Fibroblast of lung (primary cell): ENCODE measurements at regions not wholly inside any gene's neighbourhood (a gene's known extent, or its start where the extent isn't known, plus 50 kb on each side); places are given as distances from the start of the nearest gene placed in this dataset.
"Not testable (repeated sequence)": the region's sequence is repeated elsewhere in the genome, so short reads cannot be mapped to it uniquely, and the experiment has no call there.

ENCODE experiments used
- DNase-seq, 2 donors: peaks; one replicate each; pipeline versions ENCODE4 v3.0.0 to v3.0.0-alpha.2; 2010; ENCODE audit warnings: low read depth in 2 of 2
- H2AFZ ChIP-seq: 2 replicates; pipeline ENCODE4 v1.5.1; 2012; ENCODE audit warnings: low read length, control low read depth, inconsistent platforms
- H3K27ac ChIP-seq: 2 replicates; pipeline ENCODE4 v1.5.1; 2011; ENCODE audit warnings: low read length, control low read depth; ENCODE audit not compliant: insufficient read depth
- H3K27me3 ChIP-seq: 2 replicates; pipeline ENCODE4 v1.5.1; 2011; ENCODE audit warnings: mild to moderate bottlenecking, low read length; ENCODE audit not compliant: control insufficient read depth, insufficient read depth
- H3K36me3 ChIP-seq: 2 replicates; pipeline ENCODE4 v1.5.1; 2011; ENCODE audit warnings: low read length; ENCODE audit not compliant: control insufficient read depth, insufficient read depth
- H3K4me1 ChIP-seq: 2 replicates; pipeline ENCODE4 v1.5.1; 2011; ENCODE audit warnings: low read length; ENCODE audit not compliant: control insufficient read depth, insufficient read depth; ENCODE audit errors: extremely low read depth
- H3K4me2 ChIP-seq: 2 replicates; pipeline ENCODE4 v1.5.1; 2011; ENCODE audit warnings: low read length, control low read depth; ENCODE audit not compliant: insufficient read depth; ENCODE audit errors: extremely low read depth
- H3K4me3 ChIP-seq, 4 experiments: fragments of 200-600 bp in 1 of 4; sonication (generic) in 1 of 4; replicated peaks in 1 of 4; 2 replicates each; pipeline ENCODE4 v1.5.1; 2011 to 2016; ENCODE audit warnings: low read length in 4 of 4, low read depth in 3 of 4, mild to moderate bottlenecking in 3 of 4, control low read depth in 2 of 4, inconsistent platforms in 1 of 4, mixed read lengths in 1 of 4; ENCODE audit not compliant: insufficient read depth in 1 of 4; ENCODE audit errors: control extremely low read depth in 1 of 4
- H3K79me2 ChIP-seq: 2 replicates; pipeline ENCODE4 v1.5.1; 2012; ENCODE audit warnings: mild to moderate bottlenecking, low read length, inconsistent platforms; ENCODE audit not compliant: control insufficient read depth, insufficient read depth
- H3K9ac ChIP-seq: 2 replicates; pipeline ENCODE4 v1.5.1; 2011; ENCODE audit warnings: mild to moderate bottlenecking, low read length, control low read depth; ENCODE audit not compliant: insufficient read depth
- H3K9me3 ChIP-seq: 2 replicates; pipeline ENCODE4 v1.5.1; 2012; ENCODE audit warnings: low read depth, low read length; ENCODE audit not compliant: control insufficient read depth, insufficient read depth
- H4K20me1 ChIP-seq: 2 replicates; pipeline ENCODE4 v1.5.1; 2011; ENCODE audit warnings: low read length; ENCODE audit not compliant: control insufficient read depth, insufficient read depth; ENCODE audit errors: extremely low read depth
- EZH2 ChIP-seq: IDR thresholded peaks from 2 replicates; pipeline ENCODE4 v1.5.1; 2012; ENCODE audit warnings: low read length, control low read depth, mild to moderate bottlenecking; ENCODE audit errors: missing control alignments
- TF ChIP-seq, protein P1 (sequence below), 2 donors: IDR thresholded peaks in 1 of 2; conservative IDR thresholded peaks in 1 of 2; 1 replicate in 1 of 2; 2 replicates in 1 of 2; pipeline ENCODE4 v1.5.1; 2011 to 2012; ENCODE audit warnings: low read length in 2 of 2, control low read depth in 1 of 2, inconsistent platforms in 1 of 2, low read depth in 1 of 2, mild to moderate bottlenecking in 1 of 2

DNA sequence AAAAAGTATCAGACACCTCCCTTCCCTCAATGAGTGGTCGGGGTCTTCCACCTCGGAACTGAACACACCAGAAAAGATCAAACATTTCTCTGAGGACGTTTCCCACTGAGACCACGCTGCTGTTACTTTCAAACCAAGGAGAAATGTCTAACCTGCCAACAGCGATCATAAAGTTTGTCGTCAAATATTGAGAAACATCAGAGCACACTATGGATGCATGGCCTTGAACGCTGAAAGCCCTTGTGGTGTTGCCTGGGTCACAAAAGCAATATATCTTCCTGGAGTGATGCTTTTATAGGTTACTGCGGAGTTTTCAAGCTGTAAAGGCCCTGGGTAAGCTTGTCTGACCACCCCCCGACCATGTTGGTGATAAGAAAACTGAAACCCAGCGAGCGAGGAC lies 70.2 kb upstream of the ID2 start:
- H3K4me2 ChIP-seq: no peak overlapping the region
- H3K9ac ChIP-seq: no peak overlapping the region
- no peaks in the 10 kb centered on the region for H3K36me3 ChIP-seq
- H3K27me3 ChIP-seq: peaks cover 9% of the 10 kb centered on the region
- H3K4me3 ChIP-seq: no peak overlapping the region
- DNase-seq: no peak
- no peak overlapping the region for H2AFZ ChIP-seq
- no peak overlapping the region for H3K27ac ChIP-seq
- no peaks in the 10 kb centered on the region for H3K79me2 ChIP-seq
- no peaks in the 10 kb centered on the region for H3K4me1 ChIP-seq
- H3K9me3 ChIP-seq: no peaks in the 10 kb centered on the region
- no peak for TF ChIP-seq EZH2
- TF ChIP-seq, protein P1, sequence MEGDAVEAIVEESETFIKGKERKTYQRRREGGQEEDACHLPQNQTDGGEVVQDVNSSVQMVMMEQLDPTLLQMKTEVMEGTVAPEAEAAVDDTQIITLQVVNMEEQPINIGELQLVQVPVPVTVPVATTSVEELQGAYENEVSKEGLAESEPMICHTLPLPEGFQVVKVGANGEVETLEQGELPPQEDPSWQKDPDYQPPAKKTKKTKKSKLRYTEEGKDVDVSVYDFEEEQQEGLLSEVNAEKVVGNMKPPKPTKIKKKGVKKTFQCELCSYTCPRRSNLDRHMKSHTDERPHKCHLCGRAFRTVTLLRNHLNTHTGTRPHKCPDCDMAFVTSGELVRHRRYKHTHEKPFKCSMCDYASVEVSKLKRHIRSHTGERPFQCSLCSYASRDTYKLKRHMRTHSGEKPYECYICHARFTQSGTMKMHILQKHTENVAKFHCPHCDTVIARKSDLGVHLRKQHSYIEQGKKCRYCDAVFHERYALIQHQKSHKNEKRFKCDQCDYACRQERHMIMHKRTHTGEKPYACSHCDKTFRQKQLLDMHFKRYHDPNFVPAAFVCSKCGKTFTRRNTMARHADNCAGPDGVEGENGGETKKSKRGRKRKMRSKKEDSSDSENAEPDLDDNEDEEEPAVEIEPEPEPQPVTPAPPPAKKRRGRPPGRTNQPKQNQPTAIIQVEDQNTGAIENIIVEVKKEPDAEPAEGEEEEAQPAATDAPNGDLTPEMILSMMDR (conservative IDR thresholded peaks at IDR 0.05 in 1 of 2, IDR thresholded peaks at IDR 0.05 in 1 of 2; ENCODE audit: low read depth in 1 of 2, low read length in 2 of 2): no peak
- H4K20me1 ChIP-seq: no peaks in the 10 kb centered on the region

DNA sequence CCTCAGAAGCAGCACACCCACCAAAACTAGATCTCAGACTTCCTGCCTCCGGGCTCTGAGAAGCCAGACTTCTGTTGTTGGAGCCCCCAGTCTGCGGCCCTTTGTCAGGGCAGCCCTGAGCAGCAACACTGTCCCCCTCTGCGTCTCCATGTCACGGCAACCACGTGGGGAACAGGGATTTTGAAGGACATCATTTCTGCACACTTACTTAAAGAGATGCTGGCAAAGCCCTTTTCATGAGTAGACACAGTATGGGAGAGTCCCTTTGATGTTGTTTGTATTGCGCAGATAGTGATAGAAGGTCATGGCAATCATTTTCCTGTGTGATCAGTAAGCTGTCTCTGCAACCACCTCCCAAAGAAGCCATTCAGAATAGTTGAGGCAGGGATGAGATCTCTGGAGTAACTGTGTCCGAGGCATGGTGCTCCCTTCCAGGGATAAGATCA lies 69.1 kb upstream of the ID2 start:
- no peak overlapping the region for H3K9ac ChIP-seq
- H3K9me3 ChIP-seq: no peaks in the 10 kb centered on the region
- no peaks in the 10 kb centered on the region for H4K20me1 ChIP-seq
- no peak overlapping the region for H3K4me3 ChIP-seq
- TF ChIP-seq EZH2: no peak
- peaks cover 9% of the 10 kb centered on the region for H3K27me3 ChIP-seq
- H3K79me2 ChIP-seq: no peaks in the 10 kb centered on the region
- no peak overlapping the region for H3K4me2 ChIP-seq
- no peak overlapping the region for H3K27ac ChIP-seq
- no peaks in the 10 kb centered on the region for H3K4me1 ChIP-seq
- no peaks in the 10 kb centered on the region for H3K36me3 ChIP-seq
- no peak overlapping the region for H2AFZ ChIP-seq
- DNase-seq: no peak

DNA sequence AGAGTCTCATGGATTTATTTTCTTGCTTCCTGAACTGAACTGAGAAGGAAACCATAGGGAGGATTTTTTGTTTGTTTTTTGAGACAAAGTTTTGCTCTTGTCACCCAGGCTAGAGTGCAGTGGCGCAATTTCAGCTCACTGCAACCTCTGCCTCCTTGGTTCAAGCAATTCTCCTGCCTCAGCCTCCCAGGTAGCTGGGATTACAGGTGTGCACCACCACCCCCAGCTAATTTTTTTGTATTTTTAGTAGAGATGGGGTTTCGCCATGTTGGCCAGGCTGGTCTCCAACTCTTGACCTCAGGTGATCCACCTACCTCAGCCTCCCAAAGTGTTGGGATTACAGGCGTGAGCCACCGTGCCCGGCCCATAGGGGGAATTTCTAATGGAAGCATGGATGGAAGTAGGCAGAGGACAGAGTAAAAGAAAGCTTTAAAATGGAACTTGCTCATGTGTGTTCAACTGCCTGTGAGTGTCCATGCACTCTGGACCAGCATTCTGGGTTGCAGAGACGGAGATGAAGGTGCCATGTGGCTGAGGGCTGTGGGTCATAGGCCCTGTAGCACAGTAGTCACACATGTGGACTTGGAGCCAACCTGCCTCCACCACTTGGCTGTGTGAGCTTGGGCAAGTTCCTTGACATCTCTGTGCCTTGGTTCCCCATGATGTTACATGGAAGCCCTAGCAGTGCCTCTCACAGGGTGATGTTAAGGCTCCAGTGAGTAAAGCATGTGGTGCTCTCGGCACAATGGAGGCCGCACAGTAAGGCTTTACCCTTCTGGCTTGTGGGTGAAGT lies 68.5 kb upstream of the ID2 start:
- not testable (repeated sequence) for H4K20me1 ChIP-seq, H2AFZ ChIP-seq, H3K9ac ChIP-seq, H3K4me2 ChIP-seq, H3K27me3 ChIP-seq, H3K4me1 ChIP-seq, H3K9me3 ChIP-seq, H3K27ac ChIP-seq, DNase-seq, H3K36me3 ChIP-seq, H3K4me3 ChIP-seq, H3K79me2 ChIP-seq

DNA sequence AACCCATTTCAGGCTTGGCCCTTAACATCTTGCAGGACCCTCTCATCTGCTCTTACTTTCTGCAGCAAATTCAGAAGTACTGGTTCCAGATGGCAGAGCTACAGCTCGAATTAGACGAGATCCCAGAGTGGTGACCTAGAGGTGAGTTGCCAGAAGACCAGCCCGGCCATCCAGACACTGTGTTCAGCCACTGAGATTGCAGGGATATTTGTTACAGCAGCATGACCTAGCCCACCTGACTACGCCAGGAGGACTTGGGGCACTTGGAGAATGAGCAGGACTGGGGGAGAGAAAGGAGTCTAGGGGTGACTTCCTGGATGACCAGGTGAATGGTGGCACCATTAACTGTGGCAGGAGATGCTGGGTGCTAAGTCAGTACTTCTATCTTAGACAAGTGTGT lies 67.2 kb upstream of the ID2 start:
- TF ChIP-seq EZH2: no peak
- TF ChIP-seq, protein P1 (conservative IDR thresholded peaks at IDR 0.05 in 1 of 2, IDR thresholded peaks at IDR 0.05 in 1 of 2; ENCODE audit: low read depth in 1 of 2, low read length in 2 of 2): no peak
- no peak for DNase-seq

More for the DNA sequence above, 67.2 kb upstream of the ID2 start:
- H3K9ac ChIP-seq: no peak overlapping the region
- H3K79me2 ChIP-seq: no peaks in the 10 kb centered on the region
- H3K27me3 ChIP-seq: peaks cover 9% of the 10 kb centered on the region
- H3K9me3 ChIP-seq: no peaks in the 10 kb centered on the region
- no peak overlapping the region for H2AFZ ChIP-seq
- H3K4me2 ChIP-seq: no peak overlapping the region
- H3K4me3 ChIP-seq: no peak overlapping the region
- no peak overlapping the region for H3K27ac ChIP-seq
- no peaks in the 10 kb centered on the region for H4K20me1 ChIP-seq
- no peaks in the 10 kb centered on the region for H3K36me3 ChIP-seq
- no peaks in the 10 kb centered on the region for H3K4me1 ChIP-seq
